ENCODE measurements at regions not wholly inside any gene's neighbourhood (a gene's known extent, or its start where the extent isn't known, plus 50 kb on each side); places are given as distances from the start of the nearest gene placed in this dataset.

GRCh38 chr13:50527612-50528509 lies 315.6 kb downstream of the DLEU7 start:
- no peaks in the 10 kb centered on the region for H3K9me3 ChIP-seq (ENCODE audit: insufficient read depth, low read length, severe bottlenecking)
- peaks cover 60% of the 10 kb centered on the region for H3K4me1 ChIP-seq (ENCODE audit: insufficient read depth, low read length)
- TF ChIP-seq EZH2 (IDR thresholded peaks at IDR 0.05; ENCODE audit: borderline replicate concordance, low read depth, low read length, severe bottlenecking): no peak
- TF ChIP-seq CTCF (IDR thresholded peaks at IDR 0.05; ENCODE audit: borderline replicate concordance, extremely low read depth, low read length, poor library complexity, severe bottlenecking): no peak
- no peaks in the 10 kb centered on the region for H3K79me2 ChIP-seq (ENCODE audit: insufficient read depth, low read length)
- H3K4me3 ChIP-seq (ENCODE audit: low read depth in 1 of 2, low read length in 2 of 2): no peak overlapping the region
- H3K27ac ChIP-seq (ENCODE audit: low read length): peak overlapping the region; percentile 76
- no peak overlapping the region for H2AFZ ChIP-seq (ENCODE audit: low read depth, low read length)
- DNase-seq (peak; percentile 51), ATAC-seq (ENCODE audit: insufficient read depth, low read depth) (no peak)
- H3K9ac ChIP-seq (ENCODE audit: low read depth, low read length): peak overlapping the region; percentile 40
- no peaks in the 10 kb centered on the region for H3K36me3 ChIP-seq (ENCODE audit: insufficient read depth, low read length)
- no peaks in the 10 kb centered on the region for H3K27me3 ChIP-seq (ENCODE audit: insufficient read depth, low read length, poor library complexity)
- H4K20me1 ChIP-seq (ENCODE audit: insufficient read depth, low read length): no peaks in the 10 kb centered on the region
- peak overlapping the region; percentile 50; the same call in 1 of the 2 replicates for H3K4me2 ChIP-seq (ENCODE audit: insufficient read depth, low read length)

GRCh38 chr13:50529154-50529882 lies 314.2 kb downstream of the DLEU7 start:
- peaks cover 5% of the 10 kb centered on the region for H3K9me3 ChIP-seq (ENCODE audit: insufficient read depth, low read length, severe bottlenecking)
- H4K20me1 ChIP-seq (ENCODE audit: insufficient read depth, low read length): no peaks in the 10 kb centered on the region
- peaks cover 60% of the 10 kb centered on the region for H3K4me1 ChIP-seq (ENCODE audit: insufficient read depth, low read length)
- peak; percentile 83 for DNase-seq
- H3K9ac ChIP-seq (ENCODE audit: low read depth, low read length): peak overlapping the region; percentile 40
- peak overlapping the region; percentile 50 for H3K4me2 ChIP-seq (ENCODE audit: insufficient read depth, low read length)
- H2AFZ ChIP-seq (ENCODE audit: low read depth, low read length): peak overlapping the region; percentile 27
- H3K36me3 ChIP-seq (ENCODE audit: insufficient read depth, low read length): no peaks in the 10 kb centered on the region
- TF ChIP-seq EZH2 (IDR thresholded peaks at IDR 0.05; ENCODE audit: borderline replicate concordance, low read depth, low read length, severe bottlenecking) (no peak), CTCF (IDR thresholded peaks at IDR 0.05; ENCODE audit: borderline replicate concordance, extremely low read depth, low read length, poor library complexity, severe bottlenecking) (no peak)
- peak; percentile 94 for ATAC-seq (ENCODE audit: insufficient read depth, low read depth)
- no peaks in the 10 kb centered on the region for H3K27me3 ChIP-seq (ENCODE audit: insufficient read depth, low read length, poor library complexity)
- H3K27ac ChIP-seq (ENCODE audit: low read length): peak overlapping the region; percentile 76
- peak overlapping the region in 1 of 2 experiments; percentile 31; a peak in 2 of 4 replicates for H3K4me3 ChIP-seq (ENCODE audit: low read depth in 1 of 2, low read length in 2 of 2)
- no peaks in the 10 kb centered on the region for H3K79me2 ChIP-seq (ENCODE audit: insufficient read depth, low read length)

GRCh38 chr13:50531917-50532899 lies 311.3 kb downstream of the DLEU7 start:
- H4K20me1 ChIP-seq (ENCODE audit: insufficient read depth, low read length): no peaks in the 10 kb centered on the region
- TF ChIP-seq CTCF (IDR thresholded peaks at IDR 0.05; ENCODE audit: borderline replicate concordance, extremely low read depth, low read length, poor library complexity, severe bottlenecking) (peak; percentile 64), EZH2 (IDR thresholded peaks at IDR 0.05; ENCODE audit: borderline replicate concordance, low read depth, low read length, severe bottlenecking) (no peak)
- H3K4me3 ChIP-seq (ENCODE audit: low read depth in 1 of 2, low read length in 2 of 2): no peak overlapping the region
- no peak overlapping the region for H3K4me2 ChIP-seq (ENCODE audit: insufficient read depth, low read length)
- no peak overlapping the region for H2AFZ ChIP-seq (ENCODE audit: low read depth, low read length)
- H3K9me3 ChIP-seq (ENCODE audit: insufficient read depth, low read length, severe bottlenecking): peaks cover 28% of the 10 kb centered on the region
- no peaks in the 10 kb centered on the region for H3K27me3 ChIP-seq (ENCODE audit: insufficient read depth, low read length, poor library complexity)
- ATAC-seq (ENCODE audit: insufficient read depth, low read depth): no peak
- DNase-seq: no peak
- peaks cover 38% of the 10 kb centered on the region for H3K4me1 ChIP-seq (ENCODE audit: insufficient read depth, low read length)
- no peaks in the 10 kb centered on the region for H3K36me3 ChIP-seq (ENCODE audit: insufficient read depth, low read length)
- H3K79me2 ChIP-seq (ENCODE audit: insufficient read depth, low read length): no peaks in the 10 kb centered on the region
- no peak overlapping the region for H3K9ac ChIP-seq (ENCODE audit: low read depth, low read length)
- H3K27ac ChIP-seq (ENCODE audit: low read length): no peak overlapping the region
